HUES6 (cell line): ENCODE measurements at regions not wholly inside any gene's neighbourhood (a gene's known extent, or its start where the extent isn't known, plus 50 kb on each side); places are given as distances from the start of the nearest gene placed in this dataset.

Source experiments
- H3K27ac ChIP-seq: 2 replicates; pipeline ENCODE4 v1.7.0; 2013; ENCODE audit warnings: low read depth, mild to moderate bottlenecking, low read length, inconsistent platforms
- H3K27me3 ChIP-seq: 2 replicates; pipeline ENCODE4 v1.6.1; 2013; ENCODE audit warnings: low read length; ENCODE audit not compliant: control insufficient read depth, insufficient read depth
- H3K36me3 ChIP-seq: 2 replicates; pipeline ENCODE4 v1.6.1; 2013; ENCODE audit warnings: low read length; ENCODE audit not compliant: control insufficient read depth, insufficient read depth
- H3K4me1 ChIP-seq: 2 replicates; pipeline ENCODE4 v1.6.1; 2013; ENCODE audit warnings: low read length; ENCODE audit not compliant: control insufficient read depth, insufficient read depth
- H3K4me3 ChIP-seq: 2 replicates; pipeline ENCODE4 v1.5.1; 2013; ENCODE audit warnings: low read depth, low read length
- H3K9ac ChIP-seq: one replicate; pipeline ENCODE4 v1.6.1; 2013; ENCODE audit warnings: mild to moderate bottlenecking, low read length
- H3K9me3 ChIP-seq: 2 replicates; pipeline ENCODE4 v1.6.1; 2013; ENCODE audit warnings: low read depth, low read length; ENCODE audit not compliant: control insufficient read depth, insufficient read depth

DNA sequence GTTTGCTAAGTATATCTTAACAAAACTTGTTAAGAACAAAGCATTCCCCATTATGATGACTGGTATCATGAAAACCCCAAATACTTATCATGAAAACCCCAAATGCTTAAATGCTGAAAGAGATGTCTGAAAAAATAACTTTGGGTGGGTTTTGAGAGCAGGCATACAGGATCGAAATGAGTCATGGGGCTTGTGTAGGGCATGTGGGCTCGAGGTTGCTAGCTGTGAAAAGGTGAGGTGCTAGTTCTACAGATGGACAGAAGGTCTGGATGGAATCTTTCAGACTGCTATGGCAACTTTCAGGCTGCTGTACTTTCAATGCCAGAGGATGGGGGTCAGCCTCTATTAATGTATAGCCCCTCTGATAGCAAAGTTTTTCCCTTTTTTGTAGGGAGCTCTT lies 167.8 kb upstream of the MDGA2 start:
- H3K9ac ChIP-seq = no peak overlapping the region
- H3K27ac ChIP-seq = no peak overlapping the region
- no peaks in the 10 kb centered on the region for H3K27me3 ChIP-seq
- no peak overlapping the region for H3K4me3 ChIP-seq
- 0 out of 2 replicates have a peak, but pooled peaks cover 4% of the 10 kb centered on the region for H3K9me3 ChIP-seq
- H3K4me1 ChIP-seq = no peaks in the 10 kb centered on the region; the same call in 1 of the 2 replicates
- H3K36me3 ChIP-seq = no peaks in the 10 kb centered on the region

GRCh38 chr14:47833011-47833410 lies 157.6 kb upstream of the MDGA2 start:
- Histone ChIP-seq H3K27ac (no peak overlapping the region), H3K36me3 (peaks cover 2% of the 10 kb centered on the region; the same call in 1 of the 2 replicates), H3K4me1 (no peaks in the 10 kb centered on the region), H3K9ac (no peak overlapping the region), H3K4me3 (no peak overlapping the region), H3K27me3 (no peaks in the 10 kb centered on the region), H3K9me3 (peaks cover 7% of the 10 kb centered on the region)

GRCh38 chr14:47826809-47827208 lies 151.4 kb upstream of the MDGA2 start:
- H3K4me3 ChIP-seq = no peak overlapping the region
- no peak overlapping the region for H3K27ac ChIP-seq
- no peaks in the 10 kb centered on the region for H3K36me3 ChIP-seq
- peaks cover 4% of the 10 kb centered on the region; the same call in 1 of the 2 replicates for H3K4me1 ChIP-seq
- no peaks in the 10 kb centered on the region for H3K27me3 ChIP-seq
- peaks cover 3% of the 10 kb centered on the region; the same call in 1 of the 2 replicates for H3K9me3 ChIP-seq
- no peak overlapping the region for H3K9ac ChIP-seq

- Histone ChIP-seq H3K9me3 (peaks cover 6% of the 10 kb centered on the region; the same call in 1 of the 2 replicates), H3K9ac (no peak overlapping the region), H3K27ac (no peak overlapping the region), H3K4me1 (peaks cover 4% of the 10 kb centered on the region; the same call in 1 of the 2 replicates), H3K36me3 (no peaks in the 10 kb centered on the region), H3K27me3 (no peaks in the 10 kb centered on the region), H3K4me3 (no peak overlapping the region)
Observed at GRCh38 chr14:47822326-47822725, 146.9 kb upstream of the MDGA2 start.

DNA sequence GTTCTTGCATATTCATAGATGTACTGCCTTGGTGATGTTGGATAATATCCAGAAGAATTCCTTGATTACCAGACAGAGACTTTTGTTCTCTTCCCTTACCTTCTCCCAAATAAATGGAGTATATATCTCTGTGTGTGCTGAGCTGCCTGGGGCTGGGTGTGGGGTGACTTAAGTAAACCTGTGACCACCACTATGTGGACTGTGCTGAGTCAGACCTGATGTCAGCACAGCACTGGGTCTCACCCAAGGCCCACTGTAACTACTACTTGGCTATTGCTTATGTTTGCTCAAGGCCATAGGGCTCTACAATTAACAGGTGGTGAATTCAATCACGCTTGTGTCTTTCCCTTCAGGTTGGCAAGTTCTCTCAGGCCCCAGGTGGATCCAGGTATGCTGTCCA lies 145.7 kb upstream of the MDGA2 start:
- H3K27me3 ChIP-seq = no peaks in the 10 kb centered on the region
- no peak overlapping the region for H3K9ac ChIP-seq
- peaks cover 4% of the 10 kb centered on the region; the same call in 1 of the 2 replicates for H3K4me1 ChIP-seq
- no peak overlapping the region for H3K4me3 ChIP-seq
- H3K27ac ChIP-seq = no peak overlapping the region
- H3K9me3 ChIP-seq = peaks cover 11% of the 10 kb centered on the region
- H3K36me3 ChIP-seq = no peaks in the 10 kb centered on the region

- Histone ChIP-seq H3K27ac (no peak overlapping the region), H3K9me3 (no peaks in the 10 kb centered on the region), H3K4me3 (no peak overlapping the region), H3K36me3 (no peaks in the 10 kb centered on the region), H3K27me3 (no peaks in the 10 kb centered on the region), H3K4me1 (0 out of 2 replicates have a peak, but pooled peaks cover 3% of the 10 kb centered on the region), H3K9ac (no peak overlapping the region)
Observed at GRCh38 chr14:47790477-47790876, 115.1 kb upstream of the MDGA2 start.

DNA sequence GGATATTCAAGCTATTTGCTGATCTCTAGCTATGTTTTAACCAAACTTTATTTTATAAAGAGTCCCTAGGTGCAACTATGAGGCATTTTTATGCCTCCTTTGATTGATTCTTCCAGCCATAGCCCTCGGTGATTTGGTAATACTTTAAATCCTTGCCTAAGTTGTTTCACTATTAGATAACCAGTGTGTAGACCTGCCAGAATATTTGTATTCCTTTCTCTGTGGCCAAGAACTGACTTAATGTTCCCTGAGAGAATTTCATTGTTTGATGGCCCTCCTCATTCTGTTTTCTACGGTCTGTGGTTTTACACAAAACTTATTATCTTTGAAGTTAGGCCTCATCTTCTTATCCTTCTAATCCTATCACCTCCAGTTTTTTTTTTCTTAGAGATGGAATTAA lies 109.7 kb upstream of the MDGA2 start:
- H3K9ac ChIP-seq = no peak overlapping the region
- H3K27me3 ChIP-seq = no peaks in the 10 kb centered on the region
- H3K27ac ChIP-seq = no peak overlapping the region
- H3K9me3 ChIP-seq = peaks cover 4% of the 10 kb centered on the region; the same call in 1 of the 2 replicates
- H3K4me1 ChIP-seq = no peaks in the 10 kb centered on the region
- H3K4me3 ChIP-seq = no peak overlapping the region
- H3K36me3 ChIP-seq = no peaks in the 10 kb centered on the region

- Histone ChIP-seq H3K4me1 (no peaks in the 10 kb centered on the region), H3K27ac (no peak overlapping the region), H3K4me3 (no peak overlapping the region), H3K9me3 (peaks cover 4% of the 10 kb centered on the region; the same call in 1 of the 2 replicates), H3K36me3 (no peaks in the 10 kb centered on the region), H3K9ac (no peak overlapping the region), H3K27me3 (no peaks in the 10 kb centered on the region)
Observed at GRCh38 chr14:47778631-47779030, 103.2 kb upstream of the MDGA2 start.

GRCh38 chr14:47772652-47773051 lies 97.2 kb upstream of the MDGA2 start:
- H3K4me1 ChIP-seq = no peaks in the 10 kb centered on the region

GRCh38 chr14:47763188-47763854 lies 87.9 kb upstream of the MDGA2 start:
- Histone ChIP-seq H3K4me1 (no peaks in the 10 kb centered on the region), H3K9ac (no peak overlapping the region), H3K27me3 (no peaks in the 10 kb centered on the region), H3K27ac (no peak overlapping the region), H3K36me3 (peaks cover 2% of the 10 kb centered on the region; the same call in 1 of the 2 replicates), H3K9me3 (peaks cover 10% of the 10 kb centered on the region; the same call in 1 of the 2 replicates), H3K4me3 (no peak overlapping the region)

More at GRCh38 chr14:47772652-47773051, 97.2 kb upstream of the MDGA2 start:
- H3K36me3 ChIP-seq = no peaks in the 10 kb centered on the region
- H3K9me3 ChIP-seq = no peaks in the 10 kb centered on the region
- H3K27ac ChIP-seq = no peak overlapping the region
- no peaks in the 10 kb centered on the region for H3K27me3 ChIP-seq
- H3K9ac ChIP-seq = no peak overlapping the region
- H3K4me3 ChIP-seq = no peak overlapping the region

DNA sequence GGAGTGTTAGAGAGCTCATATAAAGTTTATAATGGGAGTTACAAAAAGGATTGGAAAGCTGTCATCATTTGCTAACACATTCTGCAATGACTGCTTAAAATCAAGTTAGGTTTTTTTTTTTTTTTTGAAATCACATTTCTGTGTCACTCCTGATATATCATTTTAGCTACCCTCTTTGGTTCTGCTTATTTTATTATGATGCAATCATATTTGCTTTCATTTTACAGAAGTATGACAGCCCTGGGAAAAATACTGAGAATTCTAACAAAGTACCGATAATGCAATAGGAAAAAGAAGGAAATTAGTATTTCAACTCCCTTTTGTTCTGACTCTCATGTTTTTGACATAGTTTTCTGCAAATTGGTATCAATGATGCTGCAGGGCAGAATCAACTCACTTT lies 71.6 kb upstream of the MDGA2 start:
- H3K4me1 ChIP-seq = no peaks in the 10 kb centered on the region; the same call in 1 of the 2 replicates
- no peak overlapping the region for H3K9ac ChIP-seq
- H3K4me3 ChIP-seq = no peak overlapping the region
- no peaks in the 10 kb centered on the region for H3K27me3 ChIP-seq
- no peak overlapping the region for H3K27ac ChIP-seq
- H3K9me3 ChIP-seq = no peaks in the 10 kb centered on the region
- H3K36me3 ChIP-seq = no peaks in the 10 kb centered on the region
